ENCODE measurements at regions not wholly inside any gene's neighbourhood (a gene's known extent, or its start where the extent isn't known, plus 50 kb on each side); places are given as distances from the start of the nearest gene placed in this dataset.

- TF ChIP-seq ZNF425 (CRISPR knock-in tag; conservative IDR thresholded peaks at IDR 0.05): no peak
- no peak for TF ChIP-seq ZNF317 (CRISPR knock-in tag; IDR thresholded peaks at IDR 0.05; ENCODE audit: borderline replicate concordance, low read depth)
- TF ChIP-seq FOXP1 (CRISPR knock-in tag; IDR thresholded peaks at IDR 0.05; ENCODE audit: borderline replicate concordance): no peak
- TF ChIP-seq TP53 (CRISPR knock-in tag; IDR thresholded peaks at IDR 0.05): no peak
- TF ChIP-seq CBFB (CRISPR knock-in tag; IDR thresholded peaks at IDR 0.05; ENCODE audit: low read depth): no peak
- no peak for TF ChIP-seq SP1 (CRISPR knock-in tag; conservative IDR thresholded peaks at IDR 0.05)
- TF ChIP-seq RELA (CRISPR knock-in tag; IDR thresholded peaks at IDR 0.05; ENCODE audit: borderline replicate concordance): no peak
- no peak for TF ChIP-seq SOX15 (CRISPR knock-in tag; IDR thresholded peaks at IDR 0.05)
- TF ChIP-seq ZNF219 (CRISPR knock-in tag; IDR thresholded peaks at IDR 0.05; ENCODE audit: borderline replicate concordance): no peak
- no peak for TF ChIP-seq MAX (CRISPR knock-in tag; IDR thresholded peaks at IDR 0.05)
- no peak for TF ChIP-seq ESRRA (CRISPR knock-in tag; IDR thresholded peaks at IDR 0.05; ENCODE audit: borderline replicate concordance)
- TF ChIP-seq STAT6 (CRISPR knock-in tag; conservative IDR thresholded peaks at IDR 0.05; ENCODE audit: low read depth): no peak
- TF ChIP-seq GTF2I (CRISPR knock-in tag; conservative IDR thresholded peaks at IDR 0.05): no peak
Measured at GRCh38 chr2:56109994-56110393, 73.8 kb upstream of the CCDC85A start (continued).

- H3K9me3 Mint-ChIP-seq: peaks cover 6% of the 10 kb centered on the region
- ATAC-seq (no peak), DNase-seq (ENCODE audit: low spot score) (no peak)
- no peaks in the 10 kb centered on the region for H3K27me3 Mint-ChIP-seq (ENCODE audit: low read depth)
- H3K4me1 Mint-ChIP-seq: peaks cover 42% of the 10 kb centered on the region
- ChIA-PET CTCF (interaction anchor here (0.8 to 1.9 kb wide), 3 partner anchors 13 to 36 kb away, joined by 3 to 8 read pairs (median 3); no protein-coding TSS in a partner anchor), POLR2A (no interaction called here)
- H3K36me3 Mint-ChIP-seq: peaks cover 4% of the 10 kb centered on the region; the same call in 1 of the 2 replicates
- TF ChIP-seq ARID4B (CRISPR knock-in tag; IDR thresholded peaks at IDR 0.05; ENCODE audit: borderline replicate concordance) (no peak), USF1 (CRISPR knock-in tag; IDR thresholded peaks at IDR 0.05) (no peak), ZSCAN18 (CRISPR knock-in tag; IDR thresholded peaks at IDR 0.05) (no peak)
- no peak overlapping the region for H3K4me3 Mint-ChIP-seq
- no peak overlapping the region for H3K27ac Mint-ChIP-seq
Measured at GRCh38 chr2:56113382-56113975, 70.3 kb upstream of the CCDC85A start.
